WTC11 (cell line): ENCODE measurements at regions not wholly inside any gene's neighbourhood (a gene's known extent, or its start where the extent isn't known, plus 50 kb on each side); places are given as distances from the start of the nearest gene placed in this dataset.

Experiments
- ATAC-seq: fragments of 200-7000 bp; cut with Tn5 transposase; 2 replicates; pipeline ENCODE4 v1.10.0; 2021; ENCODE audit warnings: mild to moderate bottlenecking, moderate library complexity
- CTCF ChIA-PET: fragments of 300-600 bp; sonication (Branson Sonifier 250); formaldehyde crosslinking; loops from one replicate; lab custom pipeline; 2021; ENCODE audit warnings: antibody characterized with exemption; lab: Charles Lee
- POLR2A ChIA-PET: fragments of 350-600 bp; sonication (Branson Sonifier 250); formaldehyde crosslinking; loops from one replicate; lab custom pipeline; 2021; ENCODE audit warnings: antibody characterized with exemption; lab: Charles Lee
- DNase-seq: peaks from one replicate; pipeline ENCODE4 v3.0.0; 2021; ENCODE audit warnings: low spot score
- H3K27ac Mint-ChIP-seq: 2 replicates; pipeline ENCODE4 v1.8.0; 2021; ENCODE audit warnings: mixed read lengths
- H3K27me3 Mint-ChIP-seq: 2 replicates; pipeline ENCODE4 v1.8.0; 2021; ENCODE audit warnings: low read depth, mild to moderate bottlenecking, moderate library complexity, mixed read lengths
- H3K36me3 Mint-ChIP-seq: 2 replicates; pipeline ENCODE4 v1.8.0; 2021; ENCODE audit warnings: mixed read lengths
- H3K4me1 Mint-ChIP-seq: 2 replicates; pipeline ENCODE4 v1.8.0; 2022; ENCODE audit warnings: mixed read lengths
- H3K4me3 Mint-ChIP-seq: 2 replicates; pipeline ENCODE4 v1.8.0; 2021; ENCODE audit warnings: mild to moderate bottlenecking, moderate library complexity, mixed read lengths
- H3K9me3 Mint-ChIP-seq: 2 replicates; pipeline ENCODE4 v1.8.0; 2021; ENCODE audit warnings: mixed read lengths
- ARID4B ChIP-seq: sonication (generic); formaldehyde crosslinking; IDR thresholded peaks from 2 replicates; pipeline ENCODE4 v1.8.0; 2023; ENCODE audit warnings: missing genetic modification reagents, mild to moderate bottlenecking, borderline replicate concordance
- E2F5 ChIP-seq: sonication (generic); formaldehyde crosslinking; IDR thresholded peaks from 2 replicates; pipeline ENCODE4 v1.8.1; 2022; ENCODE audit warnings: mild to moderate bottlenecking, moderate library complexity, missing genetic modification reagents
- ELF4 ChIP-seq: sonication (generic); formaldehyde crosslinking; IDR thresholded peaks from 2 replicates; pipeline ENCODE4 v1.8.1; 2022; ENCODE audit warnings: low read depth, mild to moderate bottlenecking, moderate library complexity, missing genetic modification reagents
- EMX1 ChIP-seq: fragments of 250-450 bp; sonication (Bioruptor Pico); IDR thresholded peaks from 2 replicates; pipeline ENCODE4 v1.8.0; 2021; ENCODE audit warnings: mild to moderate bottlenecking
- ERG ChIP-seq: fragments of 250-450 bp; sonication (Bioruptor Pico); IDR thresholded peaks from 2 replicates; pipeline ENCODE4 v1.8.0; 2021; ENCODE audit warnings: mild to moderate bottlenecking
- FOXK1 ChIP-seq: sonication (generic); formaldehyde crosslinking; IDR thresholded peaks from 2 replicates; pipeline ENCODE4 v1.8.0; 2022; ENCODE audit warnings: mild to moderate bottlenecking, moderate library complexity, missing genetic modification reagents
- HMGA2 ChIP-seq: fragments of 250-450 bp; sonication (Bioruptor Pico); IDR thresholded peaks from 2 replicates; pipeline ENCODE4 v1.4.0; 2021; ENCODE audit warnings: mild to moderate bottlenecking, moderate library complexity
- HMGXB4 ChIP-seq: sonication (generic); formaldehyde crosslinking; IDR thresholded peaks from 2 replicates; pipeline ENCODE4 v1.8.1; 2023; ENCODE audit warnings: mild to moderate bottlenecking, moderate library complexity, missing genetic modification reagents
- JAZF1 ChIP-seq: fragments of 250-450 bp; sonication (Bioruptor Pico); IDR thresholded peaks from 2 replicates; pipeline ENCODE4 v1.9.0; 2021; ENCODE audit warnings: moderate library complexity, mild to moderate bottlenecking, inconsistent platforms
- NFATC4 ChIP-seq: fragments of 250-450 bp; sonication (Bioruptor Pico); IDR thresholded peaks from 2 replicates; pipeline ENCODE4 v1.9.0; 2021; ENCODE audit warnings: mild to moderate bottlenecking
- NFE2L1 ChIP-seq: sonication (generic); formaldehyde crosslinking; IDR thresholded peaks from 2 replicates; pipeline ENCODE4 v1.8.1; 2023; ENCODE audit warnings: missing genetic modification reagents
- SMAD3 ChIP-seq: sonication (generic); formaldehyde crosslinking; IDR thresholded peaks from 2 replicates; pipeline ENCODE4 v1.8.0; 2022; ENCODE audit warnings: missing genetic modification reagents, mild to moderate bottlenecking, borderline replicate concordance
- TEAD4 ChIP-seq: sonication (generic); formaldehyde crosslinking; IDR thresholded peaks from 2 replicates; pipeline ENCODE4 v1.8.0; 2022; ENCODE audit warnings: mild to moderate bottlenecking, missing genetic modification reagents
- TP53 ChIP-seq: sonication (generic); formaldehyde crosslinking; IDR thresholded peaks from 2 replicates; pipeline ENCODE4 v1.8.1; 2023; ENCODE audit warnings: mild to moderate bottlenecking, missing genetic modification reagents
- USF2 ChIP-seq: sonication (generic); formaldehyde crosslinking; IDR thresholded peaks from 2 replicates; pipeline ENCODE4 v1.8.1; 2023; ENCODE audit warnings: mild to moderate bottlenecking, missing genetic modification reagents, moderate library complexity
- ZBTB43 ChIP-seq: sonication (generic); formaldehyde crosslinking; IDR thresholded peaks from 2 replicates; pipeline ENCODE4 v1.8.1; 2023; ENCODE audit warnings: mild to moderate bottlenecking, missing genetic modification reagents
- ZMAT4 ChIP-seq: fragments of 250-450 bp; sonication (Bioruptor Pico); IDR thresholded peaks from 2 replicates; pipeline ENCODE4 v1.9.0; 2021; ENCODE audit warnings: mild to moderate bottlenecking
- ZNF138 ChIP-seq: sonication (generic); formaldehyde crosslinking; conservative IDR thresholded peaks from 2 replicates; pipeline ENCODE4 v1.8.1; 2022; ENCODE audit warnings: mild to moderate bottlenecking, moderate library complexity, missing genetic modification reagents
- ZNF423 ChIP-seq: fragments of 250-450 bp; sonication (Bioruptor Pico); IDR thresholded peaks from 2 replicates; pipeline ENCODE4 v2.1.2; 2022; ENCODE audit warnings: mild to moderate bottlenecking, moderate library complexity
- ZNF671 ChIP-seq: fragments of 250-450 bp; sonication (Bioruptor Pico); IDR thresholded peaks from 2 replicates; pipeline ENCODE4 v1.8.0; 2021; ENCODE audit warnings: mild to moderate bottlenecking

GRCh38 chr3:5431811-5432378 is 244.4 kb downstream of the EDEM1 start:
- H3K36me3 Mint-ChIP-seq, result peaks cover 13% of the 10 kb centered on the region; the same call in 1 of the 2 replicates
- no peaks in the 10 kb centered on the region; the same call in 1 of the 2 replicates for H3K4me1 Mint-ChIP-seq
- H3K27me3 Mint-ChIP-seq, result no peaks in the 10 kb centered on the region
- no peak overlapping the region for H3K27ac Mint-ChIP-seq
- POLR2A ChIA-PET, result no interaction called here
- DNase-seq (no peak), ATAC-seq (no peak)
- TF ChIP-seq FOXK1 (CRISPR knock-in tag), result no peak
- no peak for TF ChIP-seq HMGXB4 (CRISPR knock-in tag)
- TF ChIP-seq SMAD3 (CRISPR knock-in tag), result no peak
- TF ChIP-seq TEAD4, result no peak
- no peak for TF ChIP-seq E2F5
- no peak for TF ChIP-seq ZNF671
- TF ChIP-seq ELF4, result no peak
- no peak for TF ChIP-seq ZMAT4 (CRISPR knock-in tag)
- TF ChIP-seq NFE2L1 (CRISPR knock-in tag), result no peak
- TF ChIP-seq ZBTB43, result no peak
- no peak for TF ChIP-seq ARID4B (CRISPR knock-in tag)
- no peak for TF ChIP-seq JAZF1 (CRISPR knock-in tag)
- TF ChIP-seq TP53 (CRISPR knock-in tag), result no peak
- TF ChIP-seq NFATC4 (CRISPR knock-in tag), result no peak
- no peak for TF ChIP-seq ZNF423 (CRISPR knock-in tag)
- TF ChIP-seq EMX1 (CRISPR knock-in tag), result no peak
- no peak for TF ChIP-seq USF2
- H3K4me3 Mint-ChIP-seq, result no peak overlapping the region
- peaks cover 57% of the 10 kb centered on the region for H3K9me3 Mint-ChIP-seq
- CTCF ChIA-PET, result no interaction called here

- Mint-ChIP-seq H3K4me3 (no peak overlapping the region), H3K4me1 (no peaks in the 10 kb centered on the region), H3K27me3 (no peaks in the 10 kb centered on the region), H3K9me3 (peaks cover 44% of the 10 kb centered on the region), H3K36me3 (peaks cover 15% of the 10 kb centered on the region), H3K27ac (no peak overlapping the region)
- POLR2A ChIA-PET, result no interaction called here
- TF ChIP-seq HMGA2 (CRISPR knock-in tag) (no peak), ERG (CRISPR knock-in tag) (no peak), ZNF138 (CRISPR knock-in tag) (no peak)
- ATAC-seq (no peak), DNase-seq (no peak)
- CTCF ChIA-PET, result no interaction called here
Measured at GRCh38 chr3:5437296-5437782, 249.8 kb downstream of the EDEM1 start.
